Fibroblast of pulmonary artery (primary cell): ENCODE measurements at regions not wholly inside any gene's neighbourhood (a gene's known extent, or its start where the extent isn't known, plus 50 kb on each side); places are given as distances from the start of the nearest gene placed in this dataset.

Source experiments
- DNase-seq: peaks from one replicate; pipeline ENCODE4 v3.0.0-alpha.2; 2010; ENCODE audit warnings: low read depth
- H3K4me3 ChIP-seq: replicated peaks from 2 replicates; pipeline ENCODE4 v1.5.1; 2011; ENCODE audit warnings: low read depth, mild to moderate bottlenecking, control low read depth, low read length, moderate library complexity
- CTCF ChIP-seq: IDR thresholded peaks from 2 replicates; pipeline ENCODE4 v1.5.1; 2011; ENCODE audit warnings: mild to moderate bottlenecking, control low read depth, low read length, inconsistent platforms; ENCODE audit errors: missing control alignments

- TF ChIP-seq CTCF: no peak
- no peak for DNase-seq
- no peak overlapping the region for H3K4me3 ChIP-seq
Observed at GRCh38 chr6:138037009-138037504, 70.2 kb downstream of the PERP start.

- no peak for DNase-seq
- no peak for TF ChIP-seq CTCF
- H3K4me3 ChIP-seq: no peak overlapping the region
Observed at GRCh38 chr6:138038142-138038870, 68.9 kb downstream of the PERP start.
